ENCODE measurements at regions not wholly inside any gene's neighbourhood (a gene's known extent, or its start where the extent isn't known, plus 50 kb on each side); places are given as distances from the start of the nearest gene placed in this dataset.

- H3K9ac ChIP-seq (ENCODE audit: insufficient read length): no peak overlapping the region
- DNase-seq (ENCODE audit: low read depth, low spot score): no peak
- no peaks in the 10 kb centered on the region for H3K9me3 ChIP-seq (ENCODE audit: low read depth, low read length)
- no peak overlapping the region for H3K27ac ChIP-seq
- H3K4me3 ChIP-seq: no peak overlapping the region
- H3K36me3 ChIP-seq (ENCODE audit: insufficient read depth, low read length): no peaks in the 10 kb centered on the region
- TF ChIP-seq EZH2 (IDR thresholded peaks at IDR 0.05): no peak
- no peak for TF ChIP-seq FOXP2 (optimal IDR thresholded peaks at IDR 0.05; ENCODE audit: control extremely low read depth, extremely low read length, insufficient read depth)
- no peak for TF ChIP-seq POLR2AphosphoS5 (IDR thresholded peaks at IDR 0.05; ENCODE audit: borderline replicate concordance, low read depth, low read length)
Measured at GRCh38 chr6:165863801-165864200, 200.8 kb upstream of the PDE10A start.

- no peak overlapping the region for H3K9ac ChIP-seq (ENCODE audit: insufficient read length)
- H3K27ac ChIP-seq: no peak overlapping the region
- H3K9me3 ChIP-seq (ENCODE audit: low read depth, low read length): no peaks in the 10 kb centered on the region
- H3K4me3 ChIP-seq: no peak overlapping the region
- no peak for DNase-seq (ENCODE audit: low read depth, low spot score)
- no peaks in the 10 kb centered on the region for H3K36me3 ChIP-seq (ENCODE audit: insufficient read depth, low read length)
- TF ChIP-seq EZH2 (IDR thresholded peaks at IDR 0.05): no peak
- TF ChIP-seq POLR2AphosphoS5 (IDR thresholded peaks at IDR 0.05; ENCODE audit: borderline replicate concordance, low read depth, low read length): no peak
- TF ChIP-seq FOXP2 (optimal IDR thresholded peaks at IDR 0.05; ENCODE audit: control extremely low read depth, extremely low read length, insufficient read depth): no peak
Measured at GRCh38 chr6:165862813-165863212, 199.8 kb upstream of the PDE10A start.

GRCh38 chr6:165861226-165861625 lies 198.2 kb upstream of the PDE10A start:
- no peaks in the 10 kb centered on the region for H3K36me3 ChIP-seq (ENCODE audit: insufficient read depth, low read length)
- no peak overlapping the region for H3K4me3 ChIP-seq
- TF ChIP-seq EZH2 (IDR thresholded peaks at IDR 0.05): no peak
- no peak for TF ChIP-seq POLR2AphosphoS5 (IDR thresholded peaks at IDR 0.05; ENCODE audit: borderline replicate concordance, low read depth, low read length)
- TF ChIP-seq FOXP2 (optimal IDR thresholded peaks at IDR 0.05; ENCODE audit: control extremely low read depth, extremely low read length, insufficient read depth): no peak
- no peaks in the 10 kb centered on the region for H3K9me3 ChIP-seq (ENCODE audit: low read depth, low read length)
- DNase-seq (ENCODE audit: low read depth, low spot score): no peak
- H3K9ac ChIP-seq (ENCODE audit: insufficient read length): no peak overlapping the region
- H3K27ac ChIP-seq: no peak overlapping the region

GRCh38 chr6:165858586-165858985 lies 195.5 kb upstream of the PDE10A start:
- Histone ChIP-seq H3K4me3 (no peak overlapping the region), H3K36me3 (ENCODE audit: insufficient read depth, low read length) (no peaks in the 10 kb centered on the region), H3K9me3 (ENCODE audit: low read depth, low read length) (no peaks in the 10 kb centered on the region), H3K27ac (no peak overlapping the region), H3K9ac (ENCODE audit: insufficient read length) (no peak overlapping the region)
- no peak for DNase-seq (ENCODE audit: low read depth, low spot score)
- TF ChIP-seq FOXP2 (optimal IDR thresholded peaks at IDR 0.05; ENCODE audit: control extremely low read depth, extremely low read length, insufficient read depth) (no peak), POLR2AphosphoS5 (IDR thresholded peaks at IDR 0.05; ENCODE audit: borderline replicate concordance, low read depth, low read length) (no peak), EZH2 (IDR thresholded peaks at IDR 0.05) (no peak)

- H3K9ac ChIP-seq (ENCODE audit: insufficient read length): no peak overlapping the region
- no peak for DNase-seq (ENCODE audit: low read depth, low spot score)
- H3K4me3 ChIP-seq: no peak overlapping the region
- H3K36me3 ChIP-seq (ENCODE audit: insufficient read depth, low read length): no peaks in the 10 kb centered on the region
- H3K9me3 ChIP-seq (ENCODE audit: low read depth, low read length): no peaks in the 10 kb centered on the region
- H3K27ac ChIP-seq: no peak overlapping the region
- TF ChIP-seq POLR2AphosphoS5 (IDR thresholded peaks at IDR 0.05; ENCODE audit: borderline replicate concordance, low read depth, low read length) (no peak), FOXP2 (optimal IDR thresholded peaks at IDR 0.05; ENCODE audit: control extremely low read depth, extremely low read length, insufficient read depth) (no peak), EZH2 (IDR thresholded peaks at IDR 0.05) (no peak)
Measured at GRCh38 chr6:165855856-165856255, 192.8 kb upstream of the PDE10A start.

GRCh38 chr6:165854863-165855593 lies 192.0 kb upstream of the PDE10A start:
- no peaks in the 10 kb centered on the region for H3K9me3 ChIP-seq (ENCODE audit: low read depth, low read length)
- no peak for TF ChIP-seq POLR2AphosphoS5 (IDR thresholded peaks at IDR 0.05; ENCODE audit: borderline replicate concordance, low read depth, low read length)
- TF ChIP-seq EZH2 (IDR thresholded peaks at IDR 0.05): no peak
- no peak for TF ChIP-seq FOXP2 (optimal IDR thresholded peaks at IDR 0.05; ENCODE audit: control extremely low read depth, extremely low read length, insufficient read depth)
- DNase-seq (ENCODE audit: low read depth, low spot score): no peak
- H3K27ac ChIP-seq: no peak overlapping the region
- H3K9ac ChIP-seq (ENCODE audit: insufficient read length): no peak overlapping the region
- H3K36me3 ChIP-seq (ENCODE audit: insufficient read depth, low read length): no peaks in the 10 kb centered on the region
- H3K4me3 ChIP-seq: no peak overlapping the region

- Histone ChIP-seq H3K9ac (ENCODE audit: insufficient read length) (no peak overlapping the region), H3K4me3 (no peak overlapping the region), H3K9me3 (ENCODE audit: low read depth, low read length) (no peaks in the 10 kb centered on the region), H3K27ac (no peak overlapping the region), H3K36me3 (ENCODE audit: insufficient read depth, low read length) (no peaks in the 10 kb centered on the region)
- no peak for TF ChIP-seq FOXP2 (optimal IDR thresholded peaks at IDR 0.05; ENCODE audit: control extremely low read depth, extremely low read length, insufficient read depth)
- DNase-seq (ENCODE audit: low read depth, low spot score): no peak
Measured at GRCh38 chr6:165854061-165854862, 191.2 kb upstream of the PDE10A start.

GRCh38 chr6:165852676-165853075 lies 189.6 kb upstream of the PDE10A start:
- H3K36me3 ChIP-seq (ENCODE audit: insufficient read depth, low read length): no peaks in the 10 kb centered on the region
- no peak for DNase-seq (ENCODE audit: low read depth, low spot score)
- H3K27ac ChIP-seq: no peak overlapping the region
- TF ChIP-seq FOXP2 (optimal IDR thresholded peaks at IDR 0.05; ENCODE audit: control extremely low read depth, extremely low read length, insufficient read depth): no peak
- no peak for TF ChIP-seq POLR2AphosphoS5 (IDR thresholded peaks at IDR 0.05; ENCODE audit: borderline replicate concordance, low read depth, low read length)
- TF ChIP-seq EZH2 (IDR thresholded peaks at IDR 0.05): no peak
- no peak overlapping the region for H3K4me3 ChIP-seq
- no peak overlapping the region for H3K9ac ChIP-seq (ENCODE audit: insufficient read length)
- no peaks in the 10 kb centered on the region for H3K9me3 ChIP-seq (ENCODE audit: low read depth, low read length)

All from SK-N-MC (cell line).